COLO668 (cell line): ENCODE measurements at regions not wholly inside any gene's neighbourhood (a gene's known extent, or its start where the extent isn't known, plus 50 kb on each side); places are given as distances from the start of the nearest gene placed in this dataset.
A peak's percentile ranks its signal among the peaks of the same experiment; 100 is the strongest.
"Not testable (repeated sequence)": the region's sequence is repeated elsewhere in the genome, so short reads cannot be mapped to it uniquely, and the experiment has no call there.

Experiments
- DNase-seq: peaks from one replicate; lab custom pipeline; 2025; ENCODE audit not compliant: unreplicated experiment; lab: John Stamatoyannopoulos, UW

DNA sequence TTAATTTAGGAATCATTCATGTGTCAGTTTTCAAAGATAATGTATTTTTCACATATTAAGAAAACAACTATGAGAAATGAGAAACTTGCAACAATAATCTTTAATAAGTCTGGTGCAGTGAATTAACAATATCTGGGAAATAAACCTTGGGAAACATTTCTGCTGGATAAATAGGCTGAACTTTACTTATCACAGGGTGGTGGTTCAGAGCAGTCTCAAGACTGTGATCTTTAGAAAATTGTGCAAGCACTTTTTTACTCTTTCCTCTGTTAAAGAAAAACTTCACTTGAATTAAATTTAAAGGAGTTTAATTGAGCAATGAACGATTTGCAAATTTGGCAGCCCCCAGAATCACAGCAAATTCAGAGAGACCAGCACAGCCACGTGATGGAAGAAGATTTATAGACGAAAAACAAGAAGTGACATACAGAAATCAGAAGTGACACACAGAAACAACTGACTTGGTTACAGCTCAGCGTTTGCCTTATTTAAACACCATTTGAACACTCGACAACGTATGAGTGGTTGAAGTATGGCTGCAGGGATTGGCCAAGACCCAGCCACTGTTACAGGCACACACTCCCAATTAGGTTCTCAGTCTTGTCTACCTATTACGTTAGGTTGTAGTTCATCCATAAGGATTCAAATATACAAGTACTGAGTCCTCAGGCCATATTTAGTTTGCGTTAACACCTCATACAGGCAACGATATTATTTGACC is 631.9 kb downstream of the SLCO4C1 start:
- DNase-seq: no peak

DNA sequence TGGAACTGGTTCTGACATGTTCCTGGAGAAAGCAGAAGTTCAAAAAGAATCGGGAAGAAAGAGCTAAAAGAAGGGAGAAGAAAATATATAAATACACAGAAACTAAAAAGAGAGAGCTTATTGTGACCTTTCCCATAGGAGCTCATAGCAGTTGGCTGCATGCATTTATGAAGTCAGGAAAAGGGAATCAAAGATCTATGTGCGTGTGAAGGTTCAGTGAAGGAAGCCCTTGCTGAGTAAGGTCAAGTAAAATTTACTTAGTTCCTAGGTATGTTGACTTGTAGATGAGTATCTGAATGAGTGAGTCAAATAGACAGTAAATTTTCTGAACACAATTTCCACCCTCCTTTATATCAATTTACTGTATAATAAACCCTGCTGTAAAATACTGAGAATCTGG is 632.5 kb downstream of the SLCO4C1 start:
- DNase-seq: no peak

DNA sequence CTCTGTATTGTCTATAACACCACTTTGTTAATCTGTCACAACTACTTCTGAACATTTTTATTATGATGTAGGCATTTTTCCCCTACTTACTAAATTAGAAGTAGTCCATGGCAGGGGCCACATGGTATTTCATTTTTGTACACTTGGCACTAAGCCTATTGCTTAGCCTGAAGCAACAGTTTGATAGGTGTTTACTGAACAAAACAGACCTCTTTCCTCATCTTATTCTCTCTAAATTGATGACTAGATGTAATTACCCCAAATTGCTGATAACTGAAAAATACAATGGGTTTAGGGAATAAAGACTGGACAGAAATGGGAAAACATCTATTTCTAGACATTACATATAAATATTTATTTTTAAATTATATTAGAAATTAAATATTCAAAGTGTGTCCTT is 633.8 kb downstream of the SLCO4C1 start:
- no peak for DNase-seq

DNA sequence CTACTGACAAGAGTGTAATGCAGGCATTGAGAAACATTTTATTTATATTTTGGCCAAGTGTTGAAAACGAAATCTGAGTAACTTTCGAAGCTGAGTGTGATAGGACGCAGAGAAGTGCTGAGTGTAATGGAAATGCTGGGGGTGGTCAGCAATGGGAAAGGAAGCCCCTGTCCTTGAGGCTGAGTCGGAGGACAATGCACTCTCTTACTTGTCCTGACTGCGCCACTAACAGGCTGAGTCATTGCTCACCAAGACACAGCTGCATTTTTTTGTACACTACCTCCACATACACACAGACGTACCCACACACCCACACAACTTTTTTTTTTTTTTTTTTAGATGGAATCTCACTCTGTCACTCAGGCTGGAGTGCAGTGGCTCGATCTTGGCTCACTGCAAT is 637.7 kb downstream of the SLCO4C1 start:
- DNase-seq: no peak

GRCh38 chr5:101653996-101654395 is 642.1 kb downstream of the SLCO4C1 start:
- DNase-seq: no peak

- no peak for DNase-seq
Measured at GRCh38 chr5:101647861-101648260, 648.2 kb downstream of the SLCO4C1 start.

- DNase-seq: no peak
Measured at GRCh38 chr5:101643794-101644193, 652.3 kb downstream of the SLCO4C1 start.

GRCh38 chr5:101637599-101637998 is 658.5 kb downstream of the SLCO4C1 start:
- no peak for DNase-seq

DNA sequence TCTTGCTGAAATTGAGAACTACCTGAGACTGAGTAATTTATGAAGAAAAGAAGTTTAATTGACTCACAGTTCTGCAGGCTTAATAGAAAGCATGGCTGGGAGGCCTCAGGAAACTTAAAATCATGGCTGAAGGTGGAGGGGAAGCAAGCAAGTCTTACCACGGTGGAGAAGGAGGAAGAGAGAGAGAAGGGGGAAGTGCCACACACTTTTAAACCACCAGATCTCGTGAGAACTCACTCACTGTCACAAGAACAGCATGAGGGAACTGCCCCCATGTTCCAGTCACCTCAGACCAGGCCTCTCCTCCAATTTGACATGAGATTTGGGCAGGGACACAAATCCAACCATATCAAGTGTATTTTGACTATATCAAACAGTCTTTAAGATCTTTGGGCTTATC is 668.3 kb downstream of the SLCO4C1 start:
- DNase-seq: not testable (repeated sequence)

DNA sequence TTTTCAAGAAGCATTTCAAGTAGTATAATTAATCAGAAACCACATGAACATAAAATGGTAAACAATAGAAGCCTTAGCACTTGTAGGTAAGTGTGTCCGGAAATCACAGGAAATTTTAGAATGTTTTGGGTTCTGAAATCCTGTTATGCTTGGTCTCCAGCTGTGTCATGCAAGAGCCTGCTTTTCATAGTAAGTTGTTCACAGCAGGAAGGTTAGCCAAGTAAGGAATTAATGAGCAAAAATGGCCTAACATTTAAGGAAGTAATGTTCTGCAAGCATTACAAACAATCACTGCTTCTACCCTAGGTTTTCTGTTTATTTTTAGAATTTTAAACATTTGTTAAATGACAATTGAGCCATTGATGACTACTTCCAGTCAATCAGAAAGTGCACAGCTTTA is 669.5 kb downstream of the SLCO4C1 start:
- DNase-seq: no peak

DNA sequence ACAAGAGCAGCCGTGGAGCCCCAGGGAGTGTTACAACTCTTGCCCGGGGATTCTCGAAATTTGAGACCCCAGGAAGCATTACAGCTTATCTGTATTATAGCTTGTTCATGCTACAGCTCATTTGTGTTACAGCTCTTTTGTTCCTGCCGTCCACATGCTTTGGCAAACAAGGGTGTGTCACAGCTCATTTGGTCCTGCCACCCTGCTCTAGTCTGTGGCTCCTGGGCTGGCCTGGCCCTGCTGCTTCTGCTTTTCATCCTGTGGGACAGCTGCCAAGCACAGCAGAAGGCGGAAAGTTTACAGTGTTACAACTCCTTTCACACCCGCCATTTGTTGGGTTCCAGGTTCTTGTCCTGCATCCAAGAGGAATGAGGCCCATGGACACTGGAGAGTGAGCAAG is 685.0 kb downstream of the SLCO4C1 start:
- DNase-seq: peak; percentile 18

DNA sequence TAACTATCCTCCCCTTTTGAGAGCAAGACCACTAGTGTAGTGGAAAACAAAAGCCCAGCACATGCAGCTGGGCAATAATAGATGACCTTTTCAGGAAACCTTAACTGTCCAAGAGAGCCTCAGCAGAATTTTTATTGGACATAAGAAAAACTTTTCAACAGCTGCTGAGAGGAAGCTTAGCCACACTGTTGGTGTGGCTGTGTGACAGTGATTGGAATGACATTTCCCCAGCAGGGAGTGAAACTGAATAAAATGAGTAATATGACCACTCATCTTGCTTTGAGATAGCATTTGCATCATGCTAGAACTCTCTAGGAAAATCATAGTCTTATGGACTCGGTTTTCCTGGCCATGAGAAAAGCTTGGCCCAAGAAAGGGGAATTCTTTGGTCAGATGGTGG is 687.8 kb downstream of the SLCO4C1 start:
- DNase-seq: no peak

DNA sequence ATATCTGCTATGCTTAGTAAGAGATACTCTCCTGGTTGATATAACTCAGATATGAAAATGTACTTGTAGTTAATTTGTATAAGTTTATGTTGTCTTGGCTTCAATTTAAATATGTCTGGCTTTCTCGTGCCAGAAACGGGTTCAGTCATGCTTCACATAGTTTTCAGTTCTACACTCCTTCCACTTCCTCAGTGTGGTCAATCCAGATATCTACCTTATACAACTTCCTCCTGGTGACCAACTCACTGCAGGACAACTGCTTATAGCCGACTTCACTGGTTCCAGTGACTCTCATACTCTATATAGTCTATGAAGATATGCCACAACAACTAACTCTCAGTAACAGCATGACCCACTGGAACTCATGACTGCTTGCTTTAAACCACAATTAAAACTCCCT is 690.4 kb downstream of the SLCO4C1 start:
- no peak for DNase-seq

GRCh38 chr5:101600614-101601013 is 695.5 kb downstream of the SLCO4C1 start:
- no peak for DNase-seq

- DNase-seq: no peak
Measured at GRCh38 chr5:101590384-101590783, 687.3 kb upstream of the ST8SIA4 start.

DNA sequence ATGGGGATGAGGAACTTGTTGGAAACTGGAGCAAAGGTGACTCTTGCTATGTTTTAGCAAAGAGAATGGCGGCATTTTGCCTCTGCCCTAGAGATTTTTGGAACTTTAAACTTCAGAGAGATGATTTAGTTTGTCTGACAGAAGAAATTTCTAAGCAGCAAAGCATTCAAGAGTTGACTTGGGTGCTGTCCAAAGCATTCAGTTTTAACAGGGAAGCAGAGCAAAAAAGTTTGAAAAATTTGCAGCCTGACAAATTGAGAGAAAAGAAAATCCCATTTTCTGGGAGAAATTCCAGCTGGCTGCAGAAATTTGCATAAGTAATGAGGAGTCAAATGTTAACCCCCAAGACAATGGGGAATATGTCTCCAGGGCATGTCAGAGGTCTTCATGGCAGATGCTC is 682.3 kb upstream of the ST8SIA4 start:
- no peak for DNase-seq

GRCh38 chr5:101580591-101580990 is 677.5 kb upstream of the ST8SIA4 start:
- DNase-seq: no peak

GRCh38 chr5:101574017-101574416 is 670.9 kb upstream of the ST8SIA4 start:
- no peak for DNase-seq

- DNase-seq: no peak
Measured at GRCh38 chr5:101561018-101561417, 657.9 kb upstream of the ST8SIA4 start.

DNA sequence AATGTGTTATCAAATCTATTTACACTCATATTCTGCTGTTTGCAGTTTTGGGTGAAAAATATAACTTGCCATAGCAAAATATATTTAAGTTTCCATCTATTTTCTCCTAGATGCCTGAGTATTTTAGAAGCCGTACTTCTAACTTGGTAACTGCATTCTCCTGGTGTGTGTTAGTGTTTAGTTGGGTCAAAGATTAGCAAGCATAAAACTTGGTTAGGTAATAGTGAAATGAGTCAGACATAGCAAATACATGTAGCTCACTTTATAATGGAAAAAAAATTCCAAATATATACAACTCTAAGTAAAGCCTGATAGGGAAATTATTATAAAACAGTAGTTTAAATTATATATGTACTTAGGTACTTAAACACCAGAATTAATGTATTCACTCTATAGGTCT is 640.7 kb upstream of the ST8SIA4 start:
- DNase-seq: no peak

GRCh38 chr5:101539315-101539714 is 636.2 kb upstream of the ST8SIA4 start:
- no peak for DNase-seq

GRCh38 chr5:101535626-101536025 is 632.5 kb upstream of the ST8SIA4 start:
- no peak for DNase-seq

DNA sequence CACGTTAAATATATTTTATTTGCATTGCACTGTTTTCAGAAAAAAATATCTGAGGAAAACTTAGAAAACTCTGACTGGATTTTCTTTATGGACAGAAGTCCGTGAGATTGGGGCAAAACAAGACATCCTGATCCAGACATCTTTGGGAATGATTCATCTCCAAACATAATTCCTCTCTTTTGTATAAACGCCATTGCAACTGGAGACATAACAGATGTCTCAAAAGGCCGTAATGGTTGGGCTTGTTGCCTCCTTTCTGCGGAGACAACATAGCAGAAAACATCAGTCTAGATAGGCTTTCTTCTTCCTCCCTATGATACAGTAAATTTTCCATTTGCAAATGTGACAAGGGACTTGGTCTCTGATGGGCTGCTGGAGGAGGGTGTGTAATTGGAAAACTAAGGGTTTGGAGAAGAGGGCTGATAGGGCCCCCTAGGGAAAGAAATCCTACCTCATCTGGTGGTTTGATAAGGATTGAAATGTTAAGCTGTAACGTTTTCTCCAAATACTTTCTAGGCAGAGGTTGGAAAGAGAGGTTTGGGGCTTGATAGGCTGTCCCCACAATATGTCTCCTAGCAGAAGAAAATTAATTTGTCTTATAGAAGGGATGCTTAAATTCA is 631.5 kb upstream of the ST8SIA4 start:
- DNase-seq: no peak
